Epithelial cell of proximal tubule (primary cell): ENCODE measurements at regions not wholly inside any gene's neighbourhood (a gene's known extent, or its start where the extent isn't known, plus 50 kb on each side); places are given as distances from the start of the nearest gene placed in this dataset.

Source experiments
- DNase-seq: peaks from one replicate; pipeline ENCODE4 v3.0.0-alpha.2; 2011; ENCODE audit warnings: low read depth
- H3K4me3 ChIP-seq: 2 replicates; pipeline ENCODE4 v1.5.1; 2011; ENCODE audit warnings: low read depth, mild to moderate bottlenecking, low read length
- TF ChIP-seq, protein P1 (sequence below): conservative IDR thresholded peaks from 2 replicates; pipeline ENCODE4 v1.5.1; 2012; ENCODE audit warnings: low read depth, mild to moderate bottlenecking, low read length

DNA sequence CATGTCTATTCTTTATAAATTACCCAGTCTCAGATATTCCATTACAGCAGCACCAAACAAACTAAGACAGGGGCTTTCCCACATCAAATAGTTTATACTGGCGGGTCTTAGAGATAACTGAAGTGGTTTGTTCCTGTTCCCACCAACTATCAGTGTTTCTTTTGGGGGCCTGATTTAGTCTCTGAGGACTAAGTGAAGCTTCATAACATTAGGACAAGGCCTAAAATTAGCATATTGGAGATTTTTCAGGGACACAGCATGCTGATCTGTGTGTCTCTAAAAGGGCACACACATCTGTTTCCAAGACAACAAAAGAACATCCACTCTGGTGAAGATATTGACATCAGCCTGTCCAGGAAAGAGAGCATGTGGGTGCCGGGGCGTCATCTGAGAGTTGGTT is 72.6 kb upstream of the SEMA6D start:
- no peak overlapping the region for H3K4me3 ChIP-seq
- DNase-seq = no peak
- TF ChIP-seq, protein P1, sequence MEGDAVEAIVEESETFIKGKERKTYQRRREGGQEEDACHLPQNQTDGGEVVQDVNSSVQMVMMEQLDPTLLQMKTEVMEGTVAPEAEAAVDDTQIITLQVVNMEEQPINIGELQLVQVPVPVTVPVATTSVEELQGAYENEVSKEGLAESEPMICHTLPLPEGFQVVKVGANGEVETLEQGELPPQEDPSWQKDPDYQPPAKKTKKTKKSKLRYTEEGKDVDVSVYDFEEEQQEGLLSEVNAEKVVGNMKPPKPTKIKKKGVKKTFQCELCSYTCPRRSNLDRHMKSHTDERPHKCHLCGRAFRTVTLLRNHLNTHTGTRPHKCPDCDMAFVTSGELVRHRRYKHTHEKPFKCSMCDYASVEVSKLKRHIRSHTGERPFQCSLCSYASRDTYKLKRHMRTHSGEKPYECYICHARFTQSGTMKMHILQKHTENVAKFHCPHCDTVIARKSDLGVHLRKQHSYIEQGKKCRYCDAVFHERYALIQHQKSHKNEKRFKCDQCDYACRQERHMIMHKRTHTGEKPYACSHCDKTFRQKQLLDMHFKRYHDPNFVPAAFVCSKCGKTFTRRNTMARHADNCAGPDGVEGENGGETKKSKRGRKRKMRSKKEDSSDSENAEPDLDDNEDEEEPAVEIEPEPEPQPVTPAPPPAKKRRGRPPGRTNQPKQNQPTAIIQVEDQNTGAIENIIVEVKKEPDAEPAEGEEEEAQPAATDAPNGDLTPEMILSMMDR = no peak

DNA sequence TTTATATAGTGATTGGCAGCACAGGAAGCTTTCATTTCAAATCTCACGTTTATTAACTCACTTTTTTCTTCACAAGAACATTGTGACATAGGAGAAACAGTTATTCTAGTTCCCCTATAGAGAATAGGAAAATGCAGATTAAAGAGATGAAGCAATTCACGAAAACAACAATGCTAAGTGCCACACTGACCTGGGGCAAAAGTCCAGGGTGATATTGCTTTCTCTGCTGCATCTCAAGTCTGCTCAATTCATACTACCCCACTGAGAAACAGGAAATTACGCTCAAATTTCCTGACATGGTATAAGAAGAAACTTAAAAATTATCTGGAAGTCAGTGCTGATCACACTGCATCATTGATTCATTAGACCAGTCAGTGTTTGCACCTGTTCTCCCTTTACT is 66.7 kb upstream of the SEMA6D start:
- no peak overlapping the region for H3K4me3 ChIP-seq
- no peak for DNase-seq
- TF ChIP-seq, protein P1 = no peak

DNA sequence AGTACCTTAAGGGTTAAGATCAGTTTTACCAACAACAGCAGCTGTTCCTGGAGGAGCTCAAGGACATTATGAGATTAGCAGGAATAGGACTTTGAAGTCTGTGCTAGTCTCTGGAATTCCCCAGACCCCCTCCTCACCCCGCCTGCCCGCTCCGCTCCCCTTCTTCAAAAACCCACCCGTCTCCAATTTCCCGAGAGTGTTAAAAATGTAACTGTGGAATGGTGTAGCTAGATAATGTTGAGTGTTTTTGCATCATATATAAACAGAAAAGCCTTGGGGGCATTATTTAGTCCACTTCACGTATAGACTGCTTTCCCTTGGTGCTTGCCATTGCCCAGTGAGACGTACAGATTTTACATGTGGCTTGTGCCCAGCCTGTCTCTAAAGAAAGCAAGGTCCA is 65.0 kb upstream of the SEMA6D start:
- H3K4me3 ChIP-seq = no peak overlapping the region
- DNase-seq = no peak
- TF ChIP-seq, protein P1 = no peak

DNA sequence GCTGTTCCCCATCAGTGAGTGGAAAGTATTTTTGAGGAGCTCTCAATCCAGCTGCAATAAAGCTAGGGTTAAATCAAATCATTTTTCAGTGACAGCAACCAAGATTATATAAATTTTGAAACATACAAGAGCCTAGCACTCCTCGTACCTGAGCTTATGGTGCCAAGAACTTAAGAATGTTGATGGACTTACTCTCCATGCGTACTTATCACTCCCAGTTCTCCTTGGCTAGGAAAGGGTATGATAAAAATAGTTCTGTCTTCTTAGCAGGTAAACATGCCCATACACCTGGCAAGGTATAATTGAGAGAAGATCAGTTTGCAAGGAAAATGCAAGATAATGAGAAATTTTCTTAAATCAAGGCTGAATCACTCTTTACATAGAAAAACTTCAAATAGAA is 64.5 kb upstream of the SEMA6D start:
- TF ChIP-seq, protein P1 = no peak
- DNase-seq = no peak
- no peak overlapping the region for H3K4me3 ChIP-seq

DNA sequence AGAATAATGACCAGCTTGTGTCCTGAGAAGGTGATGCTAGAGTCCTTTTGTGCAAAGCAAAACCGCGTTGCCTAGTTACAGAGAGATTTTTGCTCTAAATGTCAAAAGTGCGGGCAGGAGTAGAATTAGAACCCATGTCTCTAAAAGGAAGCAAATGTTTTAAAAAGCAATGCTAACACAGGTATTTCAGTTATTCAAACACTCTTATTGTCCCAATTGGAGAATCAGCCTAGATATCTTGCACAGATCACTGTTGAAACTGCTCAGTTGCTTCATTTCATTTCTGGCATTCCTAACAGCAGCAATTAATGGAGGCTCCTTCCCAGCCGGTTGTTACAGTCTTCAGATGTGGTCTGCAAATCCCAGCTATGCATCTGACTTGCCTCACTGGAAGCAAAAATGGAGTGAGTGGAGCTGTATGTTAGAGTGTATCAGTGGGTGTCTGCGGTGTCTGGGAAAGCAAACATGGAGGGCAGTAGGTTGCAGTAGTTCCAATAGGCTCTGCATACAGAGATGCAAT is 55.6 kb upstream of the SEMA6D start:
- TF ChIP-seq, protein P1 = no peak
- DNase-seq = no peak
- no peak overlapping the region for H3K4me3 ChIP-seq

DNA sequence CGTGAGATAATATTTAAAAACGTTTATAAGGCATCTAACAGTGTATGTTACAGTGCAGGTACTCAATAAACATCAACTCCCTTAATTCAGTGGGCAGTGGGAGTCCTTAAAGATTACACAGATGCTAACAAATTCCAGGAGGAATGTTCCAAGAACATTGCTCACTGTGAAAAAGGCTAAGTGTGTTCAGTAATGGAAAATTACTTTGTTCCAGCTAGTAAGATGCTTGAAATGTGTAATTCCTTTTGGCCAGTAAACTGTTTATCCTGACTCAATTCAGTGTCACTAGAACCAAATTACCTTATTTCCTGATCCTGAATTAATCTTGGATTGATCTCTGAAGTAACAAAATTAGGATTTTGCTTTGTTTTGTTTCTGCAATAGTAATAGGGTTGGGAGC is 54.2 kb upstream of the SEMA6D start:
- TF ChIP-seq, protein P1 = no peak
- no peak for DNase-seq
- H3K4me3 ChIP-seq = no peak overlapping the region
